ENCODE measurements at regions not wholly inside any gene's neighbourhood (a gene's known extent, or its start where the extent isn't known, plus 50 kb on each side); places are given as distances from the start of the nearest gene placed in this dataset.

DNA sequence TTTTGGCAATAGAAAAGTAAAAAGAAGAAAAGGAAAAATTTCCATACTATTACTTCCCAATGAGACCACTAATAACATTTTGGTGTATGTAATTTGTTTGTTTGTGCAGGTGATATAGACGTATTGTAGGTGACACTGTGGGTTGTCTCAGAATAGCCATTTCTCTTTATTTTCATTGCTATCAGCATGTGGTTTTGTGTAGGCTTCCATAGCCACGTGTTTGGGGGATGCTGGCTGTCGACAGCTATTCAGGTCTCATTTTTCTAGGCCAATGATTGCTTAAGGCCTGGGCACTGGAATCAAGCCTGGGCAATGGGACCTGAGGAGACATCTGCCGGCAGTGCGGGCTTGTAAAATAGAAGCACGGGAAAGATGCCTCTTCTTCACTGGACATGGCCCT, 71.0 kb upstream of the KCTD1 start:
- Histone ChIP-seq H3K9me3 (ENCODE audit: low read length) (no peaks in the 10 kb centered on the region), H3K27me3 (ENCODE audit: control insufficient read depth in 1 of 2, insufficient read depth in 2 of 2, low read length in 2 of 2) (no peaks in the 10 kb centered on the region), H3K4me1 (ENCODE audit: insufficient read depth, low read length) (no peaks in the 10 kb centered on the region), H3K27ac (ENCODE audit: low read depth, low read length) (no peak overlapping the region), H3K4me3 (ENCODE audit: low read depth in 1 of 2, low read length in 2 of 2) (no peak overlapping the region), H3K36me3 (ENCODE audit: insufficient read depth, low read length) (no peaks in the 10 kb centered on the region), H3K9ac (ENCODE audit: low read length) (no peak overlapping the region)

GRCh38 chr18:26618135-26618534, 69.8 kb upstream of the KCTD1 start:
- H3K27me3 ChIP-seq (ENCODE audit: control insufficient read depth in 1 of 2, insufficient read depth in 2 of 2, low read length in 2 of 2): no peaks in the 10 kb centered on the region
- no peaks in the 10 kb centered on the region for H3K36me3 ChIP-seq (ENCODE audit: insufficient read depth, low read length)
- no peak overlapping the region for H3K9ac ChIP-seq (ENCODE audit: low read length)
- no peak overlapping the region for H3K27ac ChIP-seq (ENCODE audit: low read depth, low read length)
- H3K4me1 ChIP-seq (ENCODE audit: insufficient read depth, low read length): no peaks in the 10 kb centered on the region
- no peak overlapping the region for H3K4me3 ChIP-seq (ENCODE audit: low read depth in 1 of 2, low read length in 2 of 2)
- H3K9me3 ChIP-seq (ENCODE audit: low read length): no peaks in the 10 kb centered on the region

DNA sequence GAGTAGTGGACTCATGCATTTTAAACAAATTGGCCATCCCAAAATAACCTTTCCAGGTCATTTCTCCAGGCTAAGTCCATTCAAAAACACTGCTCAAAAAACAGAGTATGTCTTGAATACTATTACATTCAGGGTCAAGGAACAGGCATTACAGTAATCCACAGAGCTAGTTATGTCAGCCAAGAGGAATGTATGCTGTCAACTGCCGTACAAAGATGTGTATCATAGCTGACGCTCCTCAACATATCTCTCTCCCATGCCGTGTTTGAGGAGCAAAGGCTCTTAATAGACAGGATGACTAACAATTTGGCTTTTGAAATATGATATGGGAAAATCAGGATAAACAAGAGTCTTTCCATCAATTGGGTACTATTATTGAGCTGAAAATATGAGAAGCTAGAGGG, 68.8 kb upstream of the KCTD1 start:
- H3K4me3 ChIP-seq (ENCODE audit: low read depth in 1 of 2, low read length in 2 of 2): no peak overlapping the region
- H3K9me3 ChIP-seq (ENCODE audit: low read length): no peaks in the 10 kb centered on the region
- no peak overlapping the region for H3K9ac ChIP-seq (ENCODE audit: low read length)
- H3K27me3 ChIP-seq (ENCODE audit: control insufficient read depth in 1 of 2, insufficient read depth in 2 of 2, low read length in 2 of 2): no peaks in the 10 kb centered on the region
- H3K36me3 ChIP-seq (ENCODE audit: insufficient read depth, low read length): no peaks in the 10 kb centered on the region
- H3K4me1 ChIP-seq (ENCODE audit: insufficient read depth, low read length): no peaks in the 10 kb centered on the region
- no peak overlapping the region for H3K27ac ChIP-seq (ENCODE audit: low read depth, low read length)

GRCh38 chr18:26614374-26614773, 66.0 kb upstream of the KCTD1 start:
- H3K4me1 ChIP-seq (ENCODE audit: insufficient read depth, low read length): no peaks in the 10 kb centered on the region
- no peak overlapping the region for H3K27ac ChIP-seq (ENCODE audit: low read depth, low read length)
- H3K9ac ChIP-seq (ENCODE audit: low read length): no peak overlapping the region
- no peaks in the 10 kb centered on the region for H3K27me3 ChIP-seq (ENCODE audit: control insufficient read depth in 1 of 2, insufficient read depth in 2 of 2, low read length in 2 of 2)
- H3K9me3 ChIP-seq (ENCODE audit: low read length): no peaks in the 10 kb centered on the region
- H3K4me3 ChIP-seq (ENCODE audit: low read depth in 1 of 2, low read length in 2 of 2): no peak overlapping the region
- no peaks in the 10 kb centered on the region for H3K36me3 ChIP-seq (ENCODE audit: insufficient read depth, low read length)
